Transverse colon (tissue), 4 donors: ENCODE measurements at regions not wholly inside any gene's neighbourhood (a gene's known extent, or its start where the extent isn't known, plus 50 kb on each side); places are given as distances from the start of the nearest gene placed in this dataset.

Experiments
- DNase-seq: peaks from one replicate; pipeline ENCODE4 v3.0.0-alpha.2; 2019
- H3K27ac ChIP-seq, 4 donors: fragments of 200-600 bp; sonication (generic); 2 replicates each; pipeline ENCODE4 v1.5.1; 2016 to 2018; ENCODE audit warnings: inconsistent platforms in 4 of 4
- H3K27me3 ChIP-seq: fragments of 200-600 bp; sonication (generic); 2 replicates; pipeline ENCODE4 v1.5.1; 2017; ENCODE audit warnings: inconsistent platforms
- H3K36me3 ChIP-seq, 4 donors: fragments of 200-600 bp; sonication (generic); 2 replicates each; pipeline ENCODE4 v1.5.1; 2017 to 2019; ENCODE audit warnings: inconsistent platforms in 4 of 4
- H3K4me1 ChIP-seq, 4 donors: fragments of 200-600 bp; sonication (generic); 2 replicates each; pipeline ENCODE4 v1.5.1; 2017 to 2020; ENCODE audit warnings: inconsistent platforms in 4 of 4
- H3K4me3 ChIP-seq, 4 donors: fragments of 200-600 bp; sonication (generic); 1 replicate in 1 of 4; 2 replicates in 3 of 4; pipeline versions ENCODE4 v1.5.1 to v1.6.1; 2017 to 2019; ENCODE audit warnings: inconsistent platforms in 4 of 4
- H3K9me3 ChIP-seq, 2 donors: fragments of 200-600 bp; sonication (generic); 2 replicates each; pipeline ENCODE4 v1.5.1; 2017 to 2019; ENCODE audit warnings: inconsistent platforms in 2 of 2
- EP300 ChIP-seq: sonication (generic); formaldehyde crosslinking; IDR thresholded peaks from one replicate; pipeline ENCODE4 v1.6.1; 2017; ENCODE audit warnings: antibody characterized with exemption, low read depth
- POLR2A ChIP-seq: fragments of 450-650 bp; IDR thresholded peaks from one replicate; pipeline ENCODE4 v1.6.1; 2016; ENCODE audit warnings: antibody characterized with exemption, mild to moderate bottlenecking, moderate library complexity
- POLR2AphosphoS5 ChIP-seq, 3 donors: sonication (generic); formaldehyde crosslinking; IDR thresholded peaks; one replicate each; pipeline ENCODE4 v1.6.1; 2016; ENCODE audit warnings: antibody characterized with exemption in 3 of 3
- WGBS, 2 donors: methylation state at CpG; one replicate each; pipeline ENCODE4 v1.1.5; 2018; ENCODE audit warnings: low coverage in 1 of 2; 5-methylcytosine and 5-hydroxymethylcytosine counted together
- in situ Hi-C, 4 donors: fragments of 200-750 bp; cut with MboI; loops; one replicate each; pipeline versions ENCODE4 v1.15.0 to v1.15.1; 2017; ENCODE audit warnings: low sequenced_read_pairs in 3 of 4, low pct_ligation_motif_present in 1 of 4, low pct_unique_long_range_greater_than_20kb in 1 of 4
- intact Hi-C: fragments of 100-400 bp; cut with DNase I; formaldehyde crosslinking; loops from one replicate; pipeline ENCODE4 v1.15.1; 2023; ENCODE audit warnings: low total_unique reads
- TF ChIP-seq, protein P1 (sequence below), 5 experiments: fragments of 200-600 bp in 3 of 5; fragments of 450-650 bp in 2 of 5; sonication (generic) in 3 of 5; IDR thresholded peaks; 1 replicate in 2 of 5; 2 replicates in 3 of 5; pipeline ENCODE4 v1.5.1; 2016 to 2017; ENCODE audit warnings: antibody characterized with exemption in 5 of 5, inconsistent platforms in 3 of 5, mild to moderate bottlenecking in 2 of 5, moderate library complexity in 1 of 5

DNA sequence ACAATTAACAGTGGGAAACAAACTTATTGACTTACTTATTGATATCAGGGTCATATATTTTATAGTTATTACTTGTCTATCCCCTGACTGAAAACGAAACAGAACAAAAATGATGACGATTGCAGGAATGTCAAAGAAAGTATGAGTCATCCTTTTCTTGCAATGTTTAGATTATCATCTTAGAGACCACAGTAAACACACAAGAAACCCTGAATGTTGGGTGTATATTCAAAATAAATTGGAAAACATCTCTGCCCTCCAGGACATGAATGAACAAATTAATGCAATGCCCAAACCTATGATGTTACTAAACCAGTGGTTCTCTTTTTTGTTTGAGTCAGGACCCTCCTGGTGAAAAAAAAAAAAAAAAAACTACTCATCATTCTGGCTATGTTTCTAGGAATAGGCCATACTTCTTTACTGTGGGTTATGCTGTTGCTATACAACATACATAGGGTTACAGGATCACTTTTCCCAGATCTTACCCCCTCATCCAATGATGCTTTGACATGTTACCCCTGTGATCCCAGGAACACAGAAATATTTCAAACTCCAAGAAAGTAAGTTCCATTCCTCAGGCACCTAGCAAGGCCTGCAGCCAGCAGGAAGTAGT, 623.4 kb upstream of the IGFBP3 start:
- Histone ChIP-seq H3K9me3 (no peaks in the 10 kb centered on the region), H3K36me3 (no peaks in the 10 kb centered on the region), H3K4me3 (no peak overlapping the region), H3K27ac (no peak overlapping the region), H3K4me1 (peaks cover 0 to 18% (median 0%) of the 10 kb centered on the region in 4 donors), H3K27me3 (no peaks in the 10 kb centered on the region)
- in situ Hi-C loops (no loop called here), intact Hi-C loops (no loop called here)
- TF ChIP-seq POLR2AphosphoS5 (IDR thresholded peaks at IDR 0.05) (no peak), EP300 (no peak), POLR2A (no peak)
- TF ChIP-seq, protein P1, sequence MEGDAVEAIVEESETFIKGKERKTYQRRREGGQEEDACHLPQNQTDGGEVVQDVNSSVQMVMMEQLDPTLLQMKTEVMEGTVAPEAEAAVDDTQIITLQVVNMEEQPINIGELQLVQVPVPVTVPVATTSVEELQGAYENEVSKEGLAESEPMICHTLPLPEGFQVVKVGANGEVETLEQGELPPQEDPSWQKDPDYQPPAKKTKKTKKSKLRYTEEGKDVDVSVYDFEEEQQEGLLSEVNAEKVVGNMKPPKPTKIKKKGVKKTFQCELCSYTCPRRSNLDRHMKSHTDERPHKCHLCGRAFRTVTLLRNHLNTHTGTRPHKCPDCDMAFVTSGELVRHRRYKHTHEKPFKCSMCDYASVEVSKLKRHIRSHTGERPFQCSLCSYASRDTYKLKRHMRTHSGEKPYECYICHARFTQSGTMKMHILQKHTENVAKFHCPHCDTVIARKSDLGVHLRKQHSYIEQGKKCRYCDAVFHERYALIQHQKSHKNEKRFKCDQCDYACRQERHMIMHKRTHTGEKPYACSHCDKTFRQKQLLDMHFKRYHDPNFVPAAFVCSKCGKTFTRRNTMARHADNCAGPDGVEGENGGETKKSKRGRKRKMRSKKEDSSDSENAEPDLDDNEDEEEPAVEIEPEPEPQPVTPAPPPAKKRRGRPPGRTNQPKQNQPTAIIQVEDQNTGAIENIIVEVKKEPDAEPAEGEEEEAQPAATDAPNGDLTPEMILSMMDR (IDR thresholded peaks at IDR 0.05) = no peak
- no peak for DNase-seq
- 17 to 27% methylated on average over 2 of the region's 2 CpGs for WGBS, 2 donors

DNA sequence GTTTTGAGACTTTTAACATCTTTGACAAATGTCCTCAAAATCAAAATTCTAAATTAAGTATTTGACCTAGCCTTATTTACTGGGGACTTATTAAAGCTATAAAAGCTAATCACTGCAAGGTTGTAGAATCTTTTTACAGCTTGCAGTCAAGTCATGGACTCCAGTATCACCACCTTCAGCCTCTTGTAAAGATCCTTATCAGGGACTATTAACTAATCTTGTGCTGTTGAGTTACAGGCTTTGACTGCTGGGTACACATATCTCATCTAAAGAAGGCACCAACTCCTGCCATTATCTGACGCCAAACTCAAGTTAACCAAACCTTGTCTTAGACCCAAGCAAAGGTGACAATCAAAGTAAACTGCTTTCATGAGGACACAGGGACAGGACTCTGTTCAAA, 621.0 kb upstream of the IGFBP3 start:
- TF ChIP-seq POLR2AphosphoS5 (IDR thresholded peaks at IDR 0.05) (no peak), POLR2A (no peak), EP300 (no peak)
- TF ChIP-seq, protein P1 (IDR thresholded peaks at IDR 0.05) = no peak
- Histone ChIP-seq H3K27me3 (no peaks in the 10 kb centered on the region), H3K4me1 (peaks cover 0 to 14% (median 0%) of the 10 kb centered on the region in 4 donors), H3K4me3 (no peak overlapping the region), H3K36me3 (no peaks in the 10 kb centered on the region), H3K9me3 (no peaks in the 10 kb centered on the region), H3K27ac (peak overlapping the region in 2 of 4 donors; percentile 14 to 18)
- 45% methylated on average over 1 of the region's 1 CpG; no CpG with 5 or more reads in 1 of the 2 donors for WGBS, 2 donors
- in situ Hi-C loops = no loop called here
- intact Hi-C loops = no loop called here
- DNase-seq = no peak

DNA sequence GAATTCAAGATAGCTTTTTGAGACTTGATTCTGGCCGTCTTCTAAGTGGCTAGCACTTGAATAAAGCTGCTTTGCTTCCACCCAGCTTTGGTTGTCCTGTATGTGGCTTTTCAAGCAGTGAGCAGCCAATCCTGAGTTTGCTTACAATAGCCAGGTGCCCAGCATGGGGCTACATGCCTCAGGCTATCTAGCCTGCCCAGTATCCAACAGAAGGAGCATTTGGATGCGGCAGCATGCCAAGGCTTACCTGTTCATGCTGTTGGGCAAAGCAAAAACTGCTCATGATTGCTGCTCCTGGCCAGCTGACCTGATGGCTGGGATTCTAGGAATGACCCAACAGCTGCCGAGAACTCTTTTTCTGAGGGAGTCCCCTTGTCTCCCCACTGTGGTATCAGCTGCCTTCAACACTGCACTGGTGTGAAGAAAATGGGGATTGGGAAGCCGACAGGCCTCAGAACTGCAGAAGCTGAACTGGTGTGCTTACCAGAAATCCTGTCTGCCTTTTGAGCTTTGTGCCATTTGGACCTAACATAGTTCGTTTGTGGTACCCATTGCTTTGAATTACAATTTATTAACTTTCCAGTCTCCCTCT, 618.9 kb upstream of the IGFBP3 start:
- Histone ChIP-seq H3K36me3 (no peaks in the 10 kb centered on the region), H3K27ac (no peak overlapping the region), H3K9me3 (no peaks in the 10 kb centered on the region), H3K4me1 (peaks cover 0 to 6% (median under 1%) of the 10 kb centered on the region in 4 donors), H3K4me3 (no peak overlapping the region), H3K27me3 (no peaks in the 10 kb centered on the region)
- intact Hi-C loops (no loop called here), in situ Hi-C loops (no loop called here)
- no peak for TF ChIP-seq EP300
- TF ChIP-seq, protein P1 (IDR thresholded peaks at IDR 0.05) = no peak
- TF ChIP-seq POLR2AphosphoS5 (IDR thresholded peaks at IDR 0.05) = no peak
- TF ChIP-seq POLR2A = no peak
- no peak for DNase-seq
- 82 to 83% methylated on average over 1 to 5 of the region's 5 CpGs for WGBS, 2 donors

- 69 to 87% methylated on average over 5 of the region's 5 CpGs for WGBS, 2 donors
- in situ Hi-C loops (no loop called here), intact Hi-C loops (no loop called here)
- Histone ChIP-seq H3K27ac (no peak overlapping the region), H3K9me3 (no peaks in the 10 kb centered on the region), H3K4me1 (peaks cover 0 to 12% (median 3%) of the 10 kb centered on the region in 4 donors), H3K27me3 (no peaks in the 10 kb centered on the region), H3K4me3 (no peak overlapping the region), H3K36me3 (no peaks in the 10 kb centered on the region)
- no peak for DNase-seq
- TF ChIP-seq EP300 = no peak
- TF ChIP-seq, protein P1 (IDR thresholded peaks at IDR 0.05) = no peak
- no peak for TF ChIP-seq POLR2A
- no peak for TF ChIP-seq POLR2AphosphoS5 (IDR thresholded peaks at IDR 0.05)
These were observed 616.3 kb upstream of the IGFBP3 start for GRCh38 chr7:46537191-46537905.
